Heart right ventricle (tissue), 16 donors: ENCODE measurements at regions not wholly inside any gene's neighbourhood (a gene's known extent, or its start where the extent isn't known, plus 50 kb on each side); places are given as distances from the start of the nearest gene placed in this dataset.

Source experiments
- ATAC-seq, 8 donors: fragments of 200-7000 bp; cut with Tn5 transposase; one replicate each; pipeline ENCODE4 v1.9.1; 2020; ENCODE audit warnings: mild to moderate bottlenecking in 8 of 8, moderate library complexity in 8 of 8, moderate number of reproducible peaks in 1 of 8
- DNase-seq, 2 donors: peaks; one replicate each; pipeline ENCODE4 v3.0.0-alpha.2; 2020
- H3K27ac ChIP-seq, 10 donors: fragments of 200-600 bp; sonication (generic) in 2 of 10; one replicate each; pipeline versions ENCODE4 v1.5.0 to v1.8.0; 2020 to 2022; ENCODE audit warnings: mild to moderate bottlenecking in 3 of 10
- H3K27me3 ChIP-seq, 7 donors: fragments of 200-600 bp; one replicate each; pipeline ENCODE4 v1.8.0; 2021 to 2022; ENCODE audit warnings: mild to moderate bottlenecking in 2 of 7
- H3K36me3 ChIP-seq, 9 donors: fragments of 200-600 bp; sonication (generic) in 1 of 9; one replicate each; pipeline versions ENCODE4 v1.5.0 to v1.8.0; 2020 to 2022; ENCODE audit warnings: mild to moderate bottlenecking in 2 of 9
- H3K4me1 ChIP-seq, 9 donors: fragments of 200-600 bp; sonication (generic) in 1 of 9; one replicate each; pipeline versions ENCODE4 v1.5.0 to v1.8.0; 2020 to 2022; ENCODE audit warnings: mild to moderate bottlenecking in 4 of 9
- H3K4me3 ChIP-seq, 10 donors: fragments of 200-600 bp; sonication (generic) in 2 of 10; one replicate each; pipeline versions ENCODE4 v1.5.0 to v1.8.0; 2020 to 2022; ENCODE audit warnings: mild to moderate bottlenecking in 7 of 10, moderate library complexity in 2 of 10
- H3K9me3 ChIP-seq, 11 donors: fragments of 200-600 bp in 10 of 11; sonication (generic) in 2 of 11; one replicate each; pipeline versions ENCODE4 v1.5.0 to v1.8.0; 2013 to 2022; ENCODE audit warnings: mild to moderate bottlenecking in 2 of 11, control low read depth in 1 of 11, moderate library complexity in 1 of 11
- WGBS, 2 donors: extraction: QIAGEN DNeasy Blood & Tissue Kit; methylation state at CpG; one replicate each; pipeline ENCODE4 v1.1.7; 2013; ENCODE audit warnings: inconsistent platforms in 1 of 2; 5-methylcytosine and 5-hydroxymethylcytosine counted together
- intact Hi-C, 10 donors: fragments of 100-400 bp; cut with DNase I; formaldehyde crosslinking; loops; one replicate each; pipeline versions ENCODE4 v1.11.1 to v1.14.2; 2022
- TF ChIP-seq, protein P1 (sequence below), 9 donors: fragments of 200-600 bp; sonication (generic) in 2 of 9; IDR thresholded peaks; one replicate each; pipeline versions ENCODE4 v1.5.0 to v1.8.0; 2021 to 2022; ENCODE audit warnings: antibody characterized with exemption in 9 of 9, mild to moderate bottlenecking in 5 of 9, moderate library complexity in 1 of 9
- donor health status: Arrhythmogenic right ventricular cardiomyopathy.
- donor health status: ischemic (EF 13 %, LVEDD 7.1; RV severe dilation, severe dysfunction).
- donor health status: healthy with polysubstance abuse.
- donor health status: DM: no; HTN: yes; CAD: no.
- donor health status: DM: no; HTN: no; CAD: no.
- donor health status: ischemic (EF 25% LVEDD 6.9; RV normal size, moderate dysfunction).
- donor health status: ischemic (EF 25% LVEDD 5.7; RV mildly dilated, moderate dysfunction).
- donor health status: healthy.
- donor health status: DM: yes; HTN: yes; CAD: no.
- donor health status: Ischemic cardiomyopathy.
- donor health status: ischemic (EF 35%, LVEDD 5.7; RV mildly dilated, moderate dysfunction).
- donor health status: nonischemic (EF 11% LVEDD 7.7; RV severe dilation, severe dysfunction).
- donor health status: DM: yes; HTN: yes; CAD: no.
- donor health status: PGD.
- donor health status: ischemic (EF 29% LVEDD 5.4; RV normal size, mild dysfunction).
- donor health status: nonischemic (EF 23%, LVEDD 6.1; RV moderate dilation, normal function).

GRCh38 chr16:54712866-54713265 is 217.8 kb upstream of the IRX5 start:
- intact Hi-C loops: loop anchor here in 1 of 10 donors (10.0 kb wide), 1 partner anchor 62 kb away; no protein-coding TSS in a partner anchor
- H3K9me3 ChIP-seq: no peaks in the 10 kb centered on the region
- no peaks in the 10 kb centered on the region for H3K27me3 ChIP-seq
- TF ChIP-seq, protein P1, sequence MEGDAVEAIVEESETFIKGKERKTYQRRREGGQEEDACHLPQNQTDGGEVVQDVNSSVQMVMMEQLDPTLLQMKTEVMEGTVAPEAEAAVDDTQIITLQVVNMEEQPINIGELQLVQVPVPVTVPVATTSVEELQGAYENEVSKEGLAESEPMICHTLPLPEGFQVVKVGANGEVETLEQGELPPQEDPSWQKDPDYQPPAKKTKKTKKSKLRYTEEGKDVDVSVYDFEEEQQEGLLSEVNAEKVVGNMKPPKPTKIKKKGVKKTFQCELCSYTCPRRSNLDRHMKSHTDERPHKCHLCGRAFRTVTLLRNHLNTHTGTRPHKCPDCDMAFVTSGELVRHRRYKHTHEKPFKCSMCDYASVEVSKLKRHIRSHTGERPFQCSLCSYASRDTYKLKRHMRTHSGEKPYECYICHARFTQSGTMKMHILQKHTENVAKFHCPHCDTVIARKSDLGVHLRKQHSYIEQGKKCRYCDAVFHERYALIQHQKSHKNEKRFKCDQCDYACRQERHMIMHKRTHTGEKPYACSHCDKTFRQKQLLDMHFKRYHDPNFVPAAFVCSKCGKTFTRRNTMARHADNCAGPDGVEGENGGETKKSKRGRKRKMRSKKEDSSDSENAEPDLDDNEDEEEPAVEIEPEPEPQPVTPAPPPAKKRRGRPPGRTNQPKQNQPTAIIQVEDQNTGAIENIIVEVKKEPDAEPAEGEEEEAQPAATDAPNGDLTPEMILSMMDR (IDR thresholded peaks at IDR 0.05): no peak
- no peak overlapping the region for H3K4me3 ChIP-seq
- 88 to 89% methylated on average over 2 of the region's 2 CpGs for WGBS, 2 donors
- DNase-seq: no peak
- H3K36me3 ChIP-seq: no peaks in the 10 kb centered on the region
- no peak overlapping the region for H3K27ac ChIP-seq
- ATAC-seq: no peak
- H3K4me1 ChIP-seq: no peaks in the 10 kb centered on the region

DNA sequence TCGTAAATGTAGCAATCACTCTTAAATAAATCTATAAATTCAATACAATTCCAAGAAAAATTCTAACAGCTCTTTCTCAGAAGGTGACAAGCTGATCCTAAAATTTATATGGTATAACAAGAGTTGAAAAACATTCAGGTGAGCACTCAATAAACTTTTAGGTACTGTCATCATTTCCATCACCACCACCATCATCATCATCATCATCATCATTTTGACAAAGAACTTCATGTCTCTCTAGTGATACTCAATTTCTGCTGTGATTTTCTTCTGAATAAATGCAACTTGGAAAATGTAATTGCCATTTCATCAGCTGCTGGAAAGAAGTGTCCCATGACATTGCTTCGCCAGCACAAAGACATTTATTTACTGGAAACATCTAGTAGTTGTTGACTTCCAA is 222.9 kb upstream of the IRX5 start:
- ATAC-seq (no peak), DNase-seq (no peak)
- Histone ChIP-seq H3K4me3 (no peak overlapping the region), H3K27ac (no peak overlapping the region), H3K36me3 (no peaks in the 10 kb centered on the region), H3K27me3 (no peaks in the 10 kb centered on the region), H3K9me3 (peaks cover 0 to 8% (median 0%) of the 10 kb centered on the region in 11 donors), H3K4me1 (no peaks in the 10 kb centered on the region)
- intact Hi-C loops: no loop called here
- 93 to 95% methylated on average over 2 of the region's 2 CpGs for WGBS, 2 donors
- TF ChIP-seq, protein P1 (IDR thresholded peaks at IDR 0.05): no peak

DNA sequence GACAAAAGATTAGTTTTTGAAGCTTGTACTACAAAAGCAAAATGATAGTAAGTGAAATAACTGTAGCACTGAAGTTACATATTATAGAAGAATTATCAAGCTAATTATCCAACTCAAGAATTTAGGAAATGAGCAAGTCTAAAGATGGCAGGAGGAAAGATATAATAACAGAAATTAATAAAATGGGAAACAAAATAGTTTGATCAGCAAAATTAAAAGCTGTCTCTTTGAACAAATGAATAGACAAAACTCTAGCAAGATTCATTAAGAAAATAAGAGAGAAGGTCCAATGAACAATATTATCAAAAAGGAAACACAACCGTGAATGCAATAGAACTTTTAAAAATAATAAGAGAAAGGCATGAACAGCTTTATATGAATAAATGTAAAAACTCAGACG is 224.3 kb upstream of the IRX5 start:
- Histone ChIP-seq H3K4me1 (no peaks in the 10 kb centered on the region), H3K9me3 (peaks cover 0 to 9% (median 2%) of the 10 kb centered on the region in 11 donors), H3K27ac (no peak overlapping the region), H3K4me3 (no peak overlapping the region), H3K27me3 (no peaks in the 10 kb centered on the region), H3K36me3 (no peaks in the 10 kb centered on the region)
- no peak for DNase-seq
- intact Hi-C loops: no loop called here
- WGBS, 2 donors: 82 to 88% methylated on average over 2 of the region's 2 CpGs
- TF ChIP-seq, protein P1 (IDR thresholded peaks at IDR 0.05): no peak
- no peak for ATAC-seq

DNA sequence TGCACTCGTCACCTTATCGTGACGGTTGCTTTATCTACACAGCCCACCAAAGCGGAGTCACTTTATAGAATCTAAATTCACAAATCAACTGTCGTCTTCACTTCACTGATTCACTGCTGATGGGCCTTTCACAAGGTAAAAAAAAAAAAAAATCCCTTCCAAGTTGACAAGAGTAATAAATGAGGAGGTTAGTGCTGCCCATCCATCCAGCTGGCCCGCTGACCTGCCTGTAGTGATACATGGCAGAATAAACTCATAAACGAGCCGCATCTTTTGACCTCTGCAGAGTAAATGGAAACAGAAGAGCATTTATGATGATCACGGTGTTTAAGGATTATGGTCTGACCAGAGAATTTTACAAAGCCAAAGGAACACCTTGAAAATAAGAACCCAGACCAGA is 227.3 kb upstream of the IRX5 start:
- TF ChIP-seq, protein P1 (IDR thresholded peaks at IDR 0.05): no peak
- DNase-seq (no peak), ATAC-seq (no peak)
- H3K36me3 ChIP-seq: no peaks in the 10 kb centered on the region
- H3K27me3 ChIP-seq: no peaks in the 10 kb centered on the region
- H3K4me3 ChIP-seq: no peak overlapping the region
- H3K27ac ChIP-seq: no peak overlapping the region
- intact Hi-C loops: no loop called here
- H3K4me1 ChIP-seq: no peaks in the 10 kb centered on the region
- H3K9me3 ChIP-seq: peaks cover 0 to 15% (median 6%) of the 10 kb centered on the region in 11 donors
- 82 to 83% methylated on average over 9 of the region's 9 CpGs for WGBS, 2 donors
